Thyroid gland (tissue), 4 donors: ENCODE measurements at regions not wholly inside any gene's neighbourhood (a gene's known extent, or its start where the extent isn't known, plus 50 kb on each side); places are given as distances from the start of the nearest gene placed in this dataset.

Source experiments
- POLR2A ChIP-seq, 2 donors: fragments of 450-650 bp; IDR thresholded peaks; one replicate each; pipeline ENCODE4 v1.6.1; 2017; ENCODE audit warnings: antibody characterized with exemption in 2 of 2, mild to moderate bottlenecking in 2 of 2, moderate library complexity in 1 of 2
- TF ChIP-seq, protein P1 (sequence below), 6 experiments: fragments of 200-600 bp in 3 of 6; fragments of 450-650 bp in 3 of 6; sonication (generic) in 3 of 6; IDR thresholded peaks; one replicate each; pipeline ENCODE4 v1.5.1; 2016 to 2019; ENCODE audit warnings: antibody characterized with exemption in 6 of 6, mild to moderate bottlenecking in 2 of 6, inconsistent platforms in 1 of 6, moderate library complexity in 1 of 6

GRCh38 chr6:164344801-164345291 lies 930.3 kb downstream of the QKI start:
- TF ChIP-seq, protein P1, sequence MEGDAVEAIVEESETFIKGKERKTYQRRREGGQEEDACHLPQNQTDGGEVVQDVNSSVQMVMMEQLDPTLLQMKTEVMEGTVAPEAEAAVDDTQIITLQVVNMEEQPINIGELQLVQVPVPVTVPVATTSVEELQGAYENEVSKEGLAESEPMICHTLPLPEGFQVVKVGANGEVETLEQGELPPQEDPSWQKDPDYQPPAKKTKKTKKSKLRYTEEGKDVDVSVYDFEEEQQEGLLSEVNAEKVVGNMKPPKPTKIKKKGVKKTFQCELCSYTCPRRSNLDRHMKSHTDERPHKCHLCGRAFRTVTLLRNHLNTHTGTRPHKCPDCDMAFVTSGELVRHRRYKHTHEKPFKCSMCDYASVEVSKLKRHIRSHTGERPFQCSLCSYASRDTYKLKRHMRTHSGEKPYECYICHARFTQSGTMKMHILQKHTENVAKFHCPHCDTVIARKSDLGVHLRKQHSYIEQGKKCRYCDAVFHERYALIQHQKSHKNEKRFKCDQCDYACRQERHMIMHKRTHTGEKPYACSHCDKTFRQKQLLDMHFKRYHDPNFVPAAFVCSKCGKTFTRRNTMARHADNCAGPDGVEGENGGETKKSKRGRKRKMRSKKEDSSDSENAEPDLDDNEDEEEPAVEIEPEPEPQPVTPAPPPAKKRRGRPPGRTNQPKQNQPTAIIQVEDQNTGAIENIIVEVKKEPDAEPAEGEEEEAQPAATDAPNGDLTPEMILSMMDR (IDR thresholded peaks at IDR 0.05): no peak
- no peak for TF ChIP-seq POLR2A (IDR thresholded peaks at IDR 0.05)
